GM13977 (cell line): ENCODE measurements at regions not wholly inside any gene's neighbourhood (a gene's known extent, or its start where the extent isn't known, plus 50 kb on each side); places are given as distances from the start of the nearest gene placed in this dataset.
A peak's percentile ranks its signal among the peaks of the same experiment; 100 is the strongest.

Experiments
- DNase-seq: peaks from one replicate; pipeline ENCODE4 v3.0.0; 2012; ENCODE audit warnings: low spot score
- CTCF ChIP-seq: IDR thresholded peaks from 2 replicates; pipeline ENCODE4 v1.5.1; 2012; ENCODE audit warnings: mild to moderate bottlenecking, control low read depth; ENCODE audit not compliant: insufficient read depth; ENCODE audit errors: extremely low read depth, missing control alignments
- in situ Hi-C: fragments of 300-500 bp; cut with MboI; formaldehyde crosslinking; loops from one replicate; pipeline ENCODE4 v1.12.0; 2022; ENCODE audit warnings: low sequenced_read_pairs, low pct_unique_long_range_greater_than_20kb, mixed read lengths, inconsistent platforms; ENCODE audit not compliant: unreplicated experiment

GRCh38 chr17:72416905-72417304 lies 296.1 kb downstream of the SOX9 start:
- in situ Hi-C loops: loop anchor here (25.0 kb wide), 1 partner anchor 105 kb away; no protein-coding TSS in a partner anchor
- TF ChIP-seq CTCF: no peak
- no peak for DNase-seq

GRCh38 chr17:72417627-72418026 lies 296.8 kb downstream of the SOX9 start:
- in situ Hi-C loops: loop anchor here (25.0 kb wide), 1 partner anchor 105 kb away; no protein-coding TSS in a partner anchor
- no peak for DNase-seq
- no peak for TF ChIP-seq CTCF

GRCh38 chr17:72419866-72420774 lies 299.3 kb downstream of the SOX9 start:
- in situ Hi-C loops: loop anchor here (25.0 kb wide), 1 partner anchor 108 kb away; no protein-coding TSS in a partner anchor
- TF ChIP-seq CTCF: peak; percentile 5
- DNase-seq: peak; percentile 76

DNA sequence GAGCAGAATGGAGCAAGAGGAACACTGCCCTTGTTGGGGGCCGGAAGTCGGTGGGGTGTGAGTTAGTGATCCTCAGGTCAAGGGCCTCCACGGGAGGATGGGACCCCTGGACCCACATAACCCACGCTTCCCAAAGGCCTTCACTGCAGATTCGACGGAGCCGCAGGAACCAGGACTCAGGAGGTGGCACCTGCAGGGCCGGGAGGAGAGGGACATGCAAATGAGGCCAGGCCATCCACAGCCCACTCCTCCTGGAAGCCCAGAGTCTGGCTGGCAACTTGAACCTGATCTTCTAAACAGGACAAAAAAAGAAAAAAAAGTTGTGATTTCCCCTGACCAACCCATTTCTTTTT lies 299.9 kb downstream of the SOX9 start:
- no peak for TF ChIP-seq CTCF
- in situ Hi-C loops: loop anchor here (25.0 kb wide), 1 partner anchor 108 kb away; no protein-coding TSS in a partner anchor
- no peak for DNase-seq

DNA sequence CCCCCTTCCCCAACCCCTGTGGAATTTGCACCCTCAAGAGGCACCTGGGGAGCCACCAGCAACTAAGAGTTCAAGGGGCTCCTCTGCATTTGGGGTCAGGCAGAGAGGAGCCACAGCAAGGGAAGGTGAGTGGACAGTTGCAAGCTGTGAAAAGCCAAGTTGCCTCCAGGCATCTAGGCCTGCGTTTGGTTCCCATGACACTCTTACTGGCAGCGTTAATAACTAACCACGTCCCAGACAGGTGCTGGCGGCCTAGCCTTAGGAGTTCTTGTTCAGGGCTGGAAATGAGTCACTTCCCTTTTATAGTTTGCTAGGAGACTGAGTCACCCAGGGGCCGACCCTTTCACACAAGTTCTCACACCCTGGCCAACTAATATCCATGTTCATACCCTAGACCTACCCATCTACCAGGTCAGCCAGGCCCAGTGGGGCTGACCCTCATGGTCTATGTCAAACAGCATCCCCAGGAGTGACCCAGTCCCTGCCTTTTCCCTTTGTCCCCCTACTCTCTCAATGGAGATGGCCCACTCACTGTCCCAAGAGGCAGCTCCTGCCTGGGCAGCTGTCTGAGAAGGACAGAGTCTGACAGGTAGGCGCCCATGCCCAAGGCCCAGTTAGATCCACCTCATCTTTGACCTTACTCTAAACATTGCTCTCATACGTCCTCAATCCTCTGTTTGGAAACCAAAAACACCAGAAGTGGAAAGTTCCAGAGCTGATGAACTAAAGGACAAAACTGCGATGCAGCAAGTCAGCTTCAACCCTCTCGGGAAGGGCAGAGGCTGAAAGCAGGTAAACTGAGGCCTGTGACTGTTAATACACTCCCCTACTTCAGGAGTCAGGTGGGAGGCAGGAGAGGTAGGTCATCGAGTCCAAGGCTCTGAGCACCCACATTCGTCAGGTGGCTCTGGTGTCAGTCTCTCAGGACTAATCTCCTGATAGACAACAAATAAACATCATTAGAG lies 300.6 kb downstream of the SOX9 start:
- in situ Hi-C loops: loop anchor here (25.0 kb wide), 1 partner anchor 109 kb away; no protein-coding TSS in a partner anchor
- TF ChIP-seq CTCF: no peak
- DNase-seq: peak; percentile 78

- TF ChIP-seq CTCF: no peak
- in situ Hi-C loops: loop anchor here (25.0 kb wide), 1 partner anchor 110 kb away; no protein-coding TSS in a partner anchor
- DNase-seq: no peak
Measured at GRCh38 chr17:72422204-72422504, 301.3 kb downstream of the SOX9 start.
